Gastrocnemius medialis (tissue), 4 donors: ENCODE measurements at regions not wholly inside any gene's neighbourhood (a gene's known extent, or its start where the extent isn't known, plus 50 kb on each side); places are given as distances from the start of the nearest gene placed in this dataset.

Experiments used
- ATAC-seq, 2 donors: fragments of 150-250 bp; one replicate each; pipeline ENCODE4 v1.9.1; 2016
- DNase-seq, 2 donors: peaks; one replicate each; pipeline ENCODE4 v3.0.0-alpha.2; 2019
- H3K27ac ChIP-seq, 4 donors: fragments of 200-600 bp; sonication (generic); 1 replicate in 1 of 4; 2 replicates in 3 of 4; pipeline ENCODE4 v1.5.1; 2016 to 2018; ENCODE audit warnings: mild to moderate bottlenecking in 2 of 4, moderate library complexity in 1 of 4
- H3K27me3 ChIP-seq, 3 donors: fragments of 200-600 bp; sonication (generic) in 2 of 3; 1 replicate in 1 of 3; 2 replicates in 2 of 3; pipeline versions ENCODE4 v1.5.1 to v1.6.0; 2016 to 2019; ENCODE audit warnings: mild to moderate bottlenecking in 1 of 3, moderate library complexity in 1 of 3
- H3K36me3 ChIP-seq, 2 donors: fragments of 200-600 bp; sonication (generic) in 1 of 2; one replicate each; pipeline ENCODE4 v1.5.1; 2017 to 2018
- H3K4me1 ChIP-seq, 2 donors: fragments of 200-600 bp; sonication (generic) in 1 of 2; one replicate each; pipeline ENCODE4 v1.5.1; 2016 to 2017; ENCODE audit warnings: mild to moderate bottlenecking in 2 of 2
- H3K4me3 ChIP-seq, 4 donors: fragments of 200-600 bp; sonication (generic) in 3 of 4; 1 replicate in 1 of 4; 2 replicates in 3 of 4; pipeline ENCODE4 v1.5.1; 2016 to 2019; ENCODE audit warnings: mild to moderate bottlenecking in 2 of 4
- H3K9me3 ChIP-seq, 3 donors: fragments of 200-600 bp; sonication (generic) in 2 of 3; 1 replicate in 1 of 3; 2 replicates in 2 of 3; pipeline ENCODE4 v1.5.1; 2016 to 2019
- CTCF ChIP-seq, 5 experiments: fragments of 450-650 bp in 3 of 5; fragments of 200-600 bp in 2 of 5; sonication (generic) in 2 of 5; IDR thresholded peaks in 4 of 5; conservative IDR thresholded peaks in 1 of 5; 1 replicate in 4 of 5; 2 replicates in 1 of 5; pipeline ENCODE4 v1.5.1; 2016 to 2019; ENCODE audit warnings: antibody characterized with exemption in 5 of 5, mild to moderate bottlenecking in 3 of 5, moderate library complexity in 3 of 5
- POLR2A ChIP-seq, 2 donors: fragments of 450-650 bp; IDR thresholded peaks; one replicate each; pipeline ENCODE4 v1.6.1; 2017; ENCODE audit warnings: antibody characterized with exemption in 2 of 2, mild to moderate bottlenecking in 2 of 2, moderate library complexity in 2 of 2
- in situ Hi-C, 4 donors: fragments of 200-750 bp; cut with MboI; loops; one replicate each; pipeline versions ENCODE4 v1.15.0 to v1.8.0; 2017; ENCODE audit warnings: low sequenced_read_pairs in 4 of 4
- intact Hi-C: fragments of 100-400 bp; cut with DNase I; formaldehyde crosslinking; loops from one replicate; pipeline ENCODE4 v1.15.1; 2023; ENCODE audit warnings: low total_unique reads

DNA sequence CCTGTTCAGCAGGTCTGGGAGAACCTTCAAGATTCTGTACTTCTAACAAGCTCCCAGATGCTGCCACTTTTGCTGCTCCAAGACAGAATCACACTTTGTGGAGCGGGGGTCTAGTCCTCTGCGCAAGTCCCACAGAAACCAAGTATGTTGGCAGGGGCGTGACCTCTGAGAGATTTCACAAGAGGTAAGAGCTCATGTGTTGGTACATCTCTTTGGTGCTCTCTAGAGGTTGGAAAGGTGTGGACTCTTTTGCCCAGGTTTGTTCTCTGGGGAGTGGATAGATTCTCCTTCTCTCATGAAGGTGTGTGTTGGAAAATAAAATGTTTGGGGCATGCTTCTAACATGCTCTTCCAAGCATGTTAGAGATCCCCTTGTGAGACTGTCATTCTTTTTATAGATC is 340.9 kb upstream of the IRAK1BP1 start:
- Histone ChIP-seq H3K27me3 (no peaks in the 10 kb centered on the region), H3K27ac (no peak overlapping the region), H3K4me1 (no peaks in the 10 kb centered on the region), H3K9me3 (no peaks in the 10 kb centered on the region), H3K4me3 (no peak overlapping the region), H3K36me3 (no peaks in the 10 kb centered on the region)
- TF ChIP-seq POLR2A (IDR thresholded peaks at IDR 0.05) (no peak), CTCF (IDR thresholded peaks at IDR 0.05 in 4 of 5, conservative IDR thresholded peaks at IDR 0.05 in 1 of 5) (no peak)
- no peak for ATAC-seq
- in situ Hi-C loops (no loop called here), intact Hi-C loops (no loop called here)
- no peak for DNase-seq

- Histone ChIP-seq H3K4me3 (no peak overlapping the region), H3K9me3 (no peaks in the 10 kb centered on the region), H3K27ac (no peak overlapping the region), H3K36me3 (no peaks in the 10 kb centered on the region), H3K27me3 (no peaks in the 10 kb centered on the region), H3K4me1 (no peaks in the 10 kb centered on the region)
- intact Hi-C loops, result no loop called here
- ATAC-seq, result no peak
- DNase-seq, result no peak
- in situ Hi-C loops, result no loop called here
- no peak for TF ChIP-seq CTCF (IDR thresholded peaks at IDR 0.05 in 4 of 5, conservative IDR thresholded peaks at IDR 0.05 in 1 of 5)
- no peak for TF ChIP-seq POLR2A (IDR thresholded peaks at IDR 0.05)
Measured at GRCh38 chr6:78528926-78529325, 338.4 kb upstream of the IRAK1BP1 start.

- no peaks in the 10 kb centered on the region for H3K36me3 ChIP-seq
- no peak for DNase-seq
- intact Hi-C loops, result no loop called here
- H3K27ac ChIP-seq, result no peak overlapping the region
- no peak for TF ChIP-seq POLR2A (IDR thresholded peaks at IDR 0.05)
- no peak for TF ChIP-seq CTCF (IDR thresholded peaks at IDR 0.05 in 4 of 5, conservative IDR thresholded peaks at IDR 0.05 in 1 of 5)
- no peaks in the 10 kb centered on the region for H3K9me3 ChIP-seq
- H3K4me3 ChIP-seq, result no peak overlapping the region
- no peak for ATAC-seq
- H3K4me1 ChIP-seq, result no peaks in the 10 kb centered on the region
- in situ Hi-C loops, result no loop called here
- no peaks in the 10 kb centered on the region for H3K27me3 ChIP-seq
Measured at GRCh38 chr6:78530208-78530607, 337.1 kb upstream of the IRAK1BP1 start.

- no peaks in the 10 kb centered on the region for H3K9me3 ChIP-seq
- H3K4me1 ChIP-seq, result no peaks in the 10 kb centered on the region
- H3K4me3 ChIP-seq, result no peak overlapping the region
- no peaks in the 10 kb centered on the region for H3K27me3 ChIP-seq
- DNase-seq (no peak), ATAC-seq (no peak)
- intact Hi-C loops, result no loop called here
- in situ Hi-C loops, result no loop called here
- H3K36me3 ChIP-seq, result no peaks in the 10 kb centered on the region
- TF ChIP-seq CTCF (IDR thresholded peaks at IDR 0.05 in 4 of 5, conservative IDR thresholded peaks at IDR 0.05 in 1 of 5), result no peak
- TF ChIP-seq POLR2A (IDR thresholded peaks at IDR 0.05), result no peak
- no peak overlapping the region for H3K27ac ChIP-seq
Measured at GRCh38 chr6:78533426-78533825, 333.9 kb upstream of the IRAK1BP1 start.

GRCh38 chr6:78533876-78534275 is 333.5 kb upstream of the IRAK1BP1 start:
- Histone ChIP-seq H3K9me3 (no peaks in the 10 kb centered on the region), H3K36me3 (no peaks in the 10 kb centered on the region), H3K27ac (no peak overlapping the region), H3K4me1 (no peaks in the 10 kb centered on the region), H3K4me3 (no peak overlapping the region), H3K27me3 (no peaks in the 10 kb centered on the region)
- DNase-seq, result no peak
- in situ Hi-C loops (no loop called here), intact Hi-C loops (no loop called here)
- no peak for ATAC-seq
- TF ChIP-seq CTCF (IDR thresholded peaks at IDR 0.05 in 4 of 5, conservative IDR thresholded peaks at IDR 0.05 in 1 of 5), result no peak
- no peak for TF ChIP-seq POLR2A (IDR thresholded peaks at IDR 0.05)
